ENCODE measurements at regions not wholly inside any gene's neighbourhood (a gene's known extent, or its start where the extent isn't known, plus 50 kb on each side); places are given as distances from the start of the nearest gene placed in this dataset.

DNA sequence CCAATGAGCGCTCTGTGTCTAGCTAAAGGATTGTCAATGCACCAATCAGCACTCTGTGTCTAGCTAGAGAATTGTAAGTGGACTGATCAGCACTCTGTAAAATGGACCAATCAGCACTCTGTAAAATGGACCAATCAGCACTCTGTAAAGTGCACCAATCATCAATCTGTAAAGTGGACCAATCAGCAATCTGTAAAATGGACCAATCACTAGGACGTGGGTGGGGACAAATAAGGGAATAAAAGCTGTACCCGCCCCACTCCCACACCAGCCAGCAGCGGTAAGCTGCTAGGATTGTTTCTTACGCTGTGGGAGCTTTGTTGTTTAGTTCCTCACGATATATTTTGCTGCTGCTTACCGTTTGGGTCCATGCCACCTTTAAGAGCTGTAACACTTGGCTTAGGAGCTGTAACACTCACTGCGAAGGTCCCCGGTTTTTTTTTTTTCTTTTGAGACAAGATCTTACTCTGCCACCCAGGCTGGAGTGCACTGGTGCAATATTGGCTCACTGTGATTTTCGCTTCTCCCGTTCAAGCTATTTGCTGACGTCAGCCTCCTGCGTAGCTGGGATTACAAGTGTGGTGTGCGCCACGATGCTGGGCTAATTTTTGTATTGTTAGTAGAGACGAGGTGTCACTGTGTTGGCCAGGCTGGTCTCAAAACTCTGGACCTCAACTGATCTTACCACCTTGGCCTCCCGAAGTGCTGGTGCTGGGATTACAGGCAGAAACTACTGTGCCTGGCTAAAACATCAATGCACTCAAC, 184.8 kb downstream of the PTPN20 start:
- no peak overlapping the region for H3K4me3 ChIP-seq (ENCODE audit: low read depth, low read length)
- no peaks in the 10 kb centered on the region for H3K36me3 ChIP-seq (ENCODE audit: control insufficient read depth in 2 of 2, insufficient read depth in 1 of 2, low read length in 2 of 2)
- H3K27ac ChIP-seq (ENCODE audit: extremely low read depth, low read depth, low read length): no peak overlapping the region
- H3K9me3 ChIP-seq (ENCODE audit: control insufficient read depth, insufficient read depth, low read depth, low read length): no peaks in the 10 kb centered on the region
- POLR2A ChIA-PET: no interaction called here
- CTCF ChIA-PET: interaction anchor here (0.7 to 1.0 kb wide), 2 partner anchors 49 to 67 kb away, joined by 3 to 4 read pairs; no protein-coding TSS in a partner anchor
- TF ChIP-seq ZNF133 (tag by site-specific recombination; IDR thresholded peaks at IDR 0.05) (no peak), ZNF341 (tag by site-specific recombination; IDR thresholded peaks at IDR 0.05; ENCODE audit: low read depth) (no peak), ZFHX2 (tag by site-specific recombination; conservative IDR thresholded peaks at IDR 0.05) (no peak), ZBTB8A (tag by site-specific recombination; IDR thresholded peaks at IDR 0.05) (no peak)
- TF ChIP-seq, protein P1, sequence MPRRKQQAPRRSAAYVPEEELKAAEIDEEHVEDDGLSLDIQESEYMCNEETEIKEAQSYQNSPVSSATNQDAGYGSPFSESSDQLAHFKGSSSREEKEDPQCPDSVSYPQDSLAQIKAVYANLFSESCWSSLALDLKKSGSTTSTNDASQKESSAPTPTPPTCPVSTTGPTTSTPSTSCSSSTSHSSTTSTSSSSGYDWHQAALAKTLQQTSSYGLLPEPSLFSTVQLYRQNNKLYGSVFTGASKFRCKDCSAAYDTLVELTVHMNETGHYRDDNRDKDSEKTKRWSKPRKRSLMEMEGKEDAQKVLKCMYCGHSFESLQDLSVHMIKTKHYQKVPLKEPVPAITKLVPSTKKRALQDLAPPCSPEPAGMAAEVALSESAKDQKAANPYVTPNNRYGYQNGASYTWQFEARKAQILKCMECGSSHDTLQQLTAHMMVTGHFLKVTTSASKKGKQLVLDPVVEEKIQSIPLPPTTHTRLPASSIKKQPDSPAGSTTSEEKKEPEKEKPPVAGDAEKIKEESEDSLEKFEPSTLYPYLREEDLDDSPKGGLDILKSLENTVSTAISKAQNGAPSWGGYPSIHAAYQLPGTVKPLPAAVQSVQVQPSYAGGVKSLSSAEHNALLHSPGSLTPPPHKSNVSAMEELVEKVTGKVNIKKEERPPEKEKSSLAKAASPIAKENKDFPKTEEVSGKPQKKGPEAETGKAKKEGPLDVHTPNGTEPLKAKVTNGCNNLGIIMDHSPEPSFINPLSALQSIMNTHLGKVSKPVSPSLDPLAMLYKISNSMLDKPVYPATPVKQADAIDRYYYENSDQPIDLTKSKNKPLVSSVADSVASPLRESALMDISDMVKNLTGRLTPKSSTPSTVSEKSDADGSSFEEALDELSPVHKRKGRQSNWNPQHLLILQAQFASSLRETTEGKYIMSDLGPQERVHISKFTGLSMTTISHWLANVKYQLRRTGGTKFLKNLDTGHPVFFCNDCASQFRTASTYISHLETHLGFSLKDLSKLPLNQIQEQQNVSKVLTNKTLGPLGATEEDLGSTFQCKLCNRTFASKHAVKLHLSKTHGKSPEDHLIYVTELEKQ (tag by site-specific recombination; IDR thresholded peaks at IDR 0.05; ENCODE audit: borderline replicate concordance): no peak
- TF ChIP-seq, protein P2, sequence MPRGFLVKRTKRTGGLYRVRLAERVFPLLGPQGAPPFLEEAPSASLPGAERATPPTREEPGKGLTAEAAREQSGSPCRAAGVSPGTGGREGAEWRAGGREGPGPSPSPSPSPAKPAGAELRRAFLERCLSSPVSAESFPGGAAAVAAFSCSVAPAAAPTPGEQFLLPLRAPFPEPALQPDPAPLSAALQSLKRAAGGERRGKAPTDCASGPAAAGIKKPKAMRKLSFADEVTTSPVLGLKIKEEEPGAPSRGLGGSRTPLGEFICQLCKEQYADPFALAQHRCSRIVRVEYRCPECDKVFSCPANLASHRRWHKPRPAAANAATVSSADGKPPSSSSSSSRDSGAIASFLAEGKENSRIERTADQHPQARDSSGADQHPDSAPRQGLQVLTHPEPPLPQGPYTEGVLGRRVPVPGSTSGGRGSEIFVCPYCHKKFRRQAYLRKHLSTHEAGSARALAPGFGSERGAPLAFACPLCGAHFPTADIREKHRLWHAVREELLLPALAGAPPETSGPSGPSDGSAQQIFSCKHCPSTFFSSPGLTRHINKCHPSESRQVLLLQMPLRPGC (tag by site-specific recombination; IDR thresholded peaks at IDR 0.05): no peak
- H3K4me1 ChIP-seq (ENCODE audit: control insufficient read depth, insufficient read depth, low read length): no peaks in the 10 kb centered on the region

DNA sequence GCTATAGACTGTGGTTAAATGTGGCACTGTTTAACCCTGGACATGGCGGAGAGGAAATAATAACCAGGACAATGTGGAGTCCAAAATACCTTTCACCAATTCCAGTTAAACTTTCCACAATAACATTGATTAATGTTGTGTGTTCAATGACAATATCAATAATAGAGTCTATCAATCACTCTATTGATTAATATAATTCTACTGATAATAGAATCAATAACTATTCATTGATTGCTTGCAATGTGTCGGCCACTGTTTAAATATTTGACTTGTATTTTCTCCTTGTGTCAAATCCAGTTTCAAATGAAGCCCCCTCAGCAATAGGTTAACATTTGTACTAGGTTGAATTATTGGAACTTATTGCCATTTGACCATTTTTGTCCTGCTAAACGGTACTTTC, 187.0 kb downstream of the PTPN20 start:
- no peaks in the 10 kb centered on the region for H3K36me3 ChIP-seq (ENCODE audit: control insufficient read depth in 2 of 2, insufficient read depth in 1 of 2, low read length in 2 of 2)
- H3K4me1 ChIP-seq (ENCODE audit: control insufficient read depth, insufficient read depth, low read length): no peaks in the 10 kb centered on the region
- POLR2A ChIA-PET: no interaction called here
- no peaks in the 10 kb centered on the region for H3K9me3 ChIP-seq (ENCODE audit: control insufficient read depth, insufficient read depth, low read depth, low read length)
- TF ChIP-seq ZNF223 (tag by site-specific recombination; IDR thresholded peaks at IDR 0.05): no peak
- no peak for TF ChIP-seq SALL2 (tag by site-specific recombination; IDR thresholded peaks at IDR 0.05; ENCODE audit: borderline replicate concordance)
- no peak for TF ChIP-seq MYNN (tag by site-specific recombination; IDR thresholded peaks at IDR 0.05; ENCODE audit: borderline replicate concordance)
- no peak for TF ChIP-seq KLF1 (tag by site-specific recombination; IDR thresholded peaks at IDR 0.05)
- no peak for TF ChIP-seq ZNF514 (tag by site-specific recombination; IDR thresholded peaks at IDR 0.05)
- no peak for TF ChIP-seq ZNF521 (tag by site-specific recombination; IDR thresholded peaks at IDR 0.05)
- TF ChIP-seq ZNF510 (tag by site-specific recombination; IDR thresholded peaks at IDR 0.05; ENCODE audit: insufficient replicate concordance): no peak
- TF ChIP-seq ZNF624 (tag by site-specific recombination; IDR thresholded peaks at IDR 0.05): no peak
- no peak for TF ChIP-seq ZNF600 (tag by site-specific recombination; IDR thresholded peaks at IDR 0.05)
- no peak for TF ChIP-seq ZNF571 (tag by site-specific recombination; IDR thresholded peaks at IDR 0.05)
- no peak for TF ChIP-seq ZNF664 (tag by site-specific recombination; IDR thresholded peaks at IDR 0.05)
- no peak for TF ChIP-seq KLF7 (tag by site-specific recombination; IDR thresholded peaks at IDR 0.05; ENCODE audit: borderline replicate concordance)
- TF ChIP-seq MZF1 (tag by site-specific recombination; IDR thresholded peaks at IDR 0.05; ENCODE audit: borderline replicate concordance): no peak
- TF ChIP-seq, protein P3, sequence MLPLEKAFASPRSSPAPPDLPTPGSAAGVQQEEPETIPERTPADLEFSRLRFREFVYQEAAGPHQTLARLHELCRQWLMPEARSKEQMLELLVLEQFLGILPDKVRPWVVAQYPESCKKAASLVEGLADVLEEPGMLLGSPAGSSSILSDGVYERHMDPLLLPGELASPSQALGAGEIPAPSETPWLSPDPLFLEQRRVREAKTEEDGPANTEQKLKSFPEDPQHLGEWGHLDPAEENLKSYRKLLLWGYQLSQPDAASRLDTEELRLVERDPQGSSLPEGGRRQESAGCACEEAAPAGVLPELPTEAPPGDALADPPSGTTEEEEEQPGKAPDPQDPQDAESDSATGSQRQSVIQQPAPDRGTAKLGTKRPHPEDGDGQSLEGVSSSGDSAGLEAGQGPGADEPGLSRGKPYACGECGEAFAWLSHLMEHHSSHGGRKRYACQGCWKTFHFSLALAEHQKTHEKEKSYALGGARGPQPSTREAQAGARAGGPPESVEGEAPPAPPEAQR (tag by site-specific recombination; IDR thresholded peaks at IDR 0.05): no peak
- TF ChIP-seq, protein P4, sequence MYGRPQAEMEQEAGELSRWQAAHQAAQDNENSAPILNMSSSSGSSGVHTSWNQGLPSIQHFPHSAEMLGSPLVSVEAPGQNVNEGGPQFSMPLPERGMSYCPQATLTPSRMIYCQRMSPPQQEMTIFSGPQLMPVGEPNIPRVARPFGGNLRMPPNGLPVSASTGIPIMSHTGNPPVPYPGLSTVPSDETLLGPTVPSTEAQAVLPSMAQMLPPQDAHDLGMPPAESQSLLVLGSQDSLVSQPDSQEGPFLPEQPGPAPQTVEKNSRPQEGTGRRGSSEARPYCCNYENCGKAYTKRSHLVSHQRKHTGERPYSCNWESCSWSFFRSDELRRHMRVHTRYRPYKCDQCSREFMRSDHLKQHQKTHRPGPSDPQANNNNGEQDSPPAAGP (tag by site-specific recombination; IDR thresholded peaks at IDR 0.05): no peak
- no peak for TF ChIP-seq TRIM28 (IDR thresholded peaks at IDR 0.05; ENCODE audit: borderline replicate concordance, low read length)
- TF ChIP-seq ZNF184 (tag by site-specific recombination; IDR thresholded peaks at IDR 0.05): no peak
- TF ChIP-seq ZNF16 (tag by site-specific recombination; IDR thresholded peaks at IDR 0.05; ENCODE audit: low read depth): no peak
- TF ChIP-seq, protein P5, sequence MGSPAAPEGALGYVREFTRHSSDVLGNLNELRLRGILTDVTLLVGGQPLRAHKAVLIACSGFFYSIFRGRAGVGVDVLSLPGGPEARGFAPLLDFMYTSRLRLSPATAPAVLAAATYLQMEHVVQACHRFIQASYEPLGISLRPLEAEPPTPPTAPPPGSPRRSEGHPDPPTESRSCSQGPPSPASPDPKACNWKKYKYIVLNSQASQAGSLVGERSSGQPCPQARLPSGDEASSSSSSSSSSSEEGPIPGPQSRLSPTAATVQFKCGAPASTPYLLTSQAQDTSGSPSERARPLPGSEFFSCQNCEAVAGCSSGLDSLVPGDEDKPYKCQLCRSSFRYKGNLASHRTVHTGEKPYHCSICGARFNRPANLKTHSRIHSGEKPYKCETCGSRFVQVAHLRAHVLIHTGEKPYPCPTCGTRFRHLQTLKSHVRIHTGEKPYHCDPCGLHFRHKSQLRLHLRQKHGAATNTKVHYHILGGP (tag by site-specific recombination; IDR thresholded peaks at IDR 0.05): no peak
- no peak for TF ChIP-seq ZNF121 (tag by site-specific recombination; IDR thresholded peaks at IDR 0.05)
- no peak overlapping the region for H3K27ac ChIP-seq (ENCODE audit: extremely low read depth, low read depth, low read length)
- no peak overlapping the region for H3K4me3 ChIP-seq (ENCODE audit: low read depth, low read length)
- CTCF ChIA-PET: no interaction called here

Data from HEK293 (cell line).